ENCODE measurements at regions not wholly inside any gene's neighbourhood (a gene's known extent, or its start where the extent isn't known, plus 50 kb on each side); places are given as distances from the start of the nearest gene placed in this dataset.

DNA sequence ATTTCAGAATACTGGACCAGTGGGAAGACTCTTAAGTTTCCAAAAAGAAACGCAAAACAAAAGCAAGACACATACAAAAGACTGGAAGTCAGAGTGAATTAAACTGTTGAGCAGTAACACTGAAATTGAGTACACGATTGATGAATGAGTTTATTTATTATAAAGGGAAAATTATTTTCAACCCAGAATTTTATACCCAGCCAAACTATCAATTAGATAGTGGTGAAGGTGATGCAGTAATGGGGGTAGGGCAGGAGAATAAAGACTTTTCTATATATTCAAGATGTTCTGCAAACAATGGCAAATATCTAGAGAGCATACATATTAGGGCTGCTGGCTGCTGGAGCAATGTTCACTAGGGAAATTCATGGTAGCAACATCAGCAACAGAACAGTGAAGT lies 143.7 kb upstream of the NPVF start:
- Histone ChIP-seq H3K9me3 (ENCODE audit: control insufficient read depth in 1 of 2, insufficient read depth in 1 of 2, low read depth in 1 of 2, low read length in 2 of 2) (peaks cover 0 to 5% of the 10 kb centered on the region in 2 experiments; a peak in 1 of 4 replicates), H3K27ac (ENCODE audit: low read depth, low read length) (no peak overlapping the region), H3K79me2 (ENCODE audit: insufficient read depth, low read length) (no peaks in the 10 kb centered on the region), H3K9me2 (ENCODE audit: insufficient read depth) (no peaks in the 10 kb centered on the region), H4K20me1 (ENCODE audit: insufficient read depth) (no peaks in the 10 kb centered on the region), H3K4me2 (ENCODE audit: low read length) (no peak overlapping the region), H3K4me3 (replicated peaks in 1 of 2; ENCODE audit: low read depth in 1 of 2, low read length in 2 of 2) (no peak overlapping the region), H3K4me1 (ENCODE audit: control insufficient read depth in 1 of 2, insufficient read depth in 2 of 2, low read length in 2 of 2) (no peaks in the 10 kb centered on the region), H2AFZ (ENCODE audit: low read depth, low read length, poor library complexity, severe bottlenecking) (no peak overlapping the region), H3K36me3 (ENCODE audit: control insufficient read depth in 1 of 2, insufficient read depth in 2 of 2, low read length in 2 of 2) (no peaks in the 10 kb centered on the region), H3K9ac (ENCODE audit: low read length) (no peak overlapping the region), H3K27me3 (ENCODE audit: insufficient read depth, low read length) (peaks cover 8% of the 10 kb centered on the region; the same call in 1 of the 2 replicates)
- CTCF ChIA-PET: no interaction called here
- intact Hi-C loops (cut with micrococcal nuclease): no loop called here
- no peak for DNase-seq (ENCODE audit: low read depth, low spot score)
- BruUV-seq (replicated peaks): no TSS peak
- POLR2A ChIA-PET: no interaction called here
- TF ChIP-seq POLR2A (IDR thresholded peaks at IDR 0.05; ENCODE audit: borderline replicate concordance, extremely low read depth, insufficient read depth, insufficient read length): no peak
- no peak for TF ChIP-seq YY1 (IDR thresholded peaks at IDR 0.05; ENCODE audit: extremely low read depth, insufficient replicate concordance, low read depth, low read length)
- TF ChIP-seq JUND (IDR thresholded peaks at IDR 0.05): no peak
- TF ChIP-seq, protein P1, sequence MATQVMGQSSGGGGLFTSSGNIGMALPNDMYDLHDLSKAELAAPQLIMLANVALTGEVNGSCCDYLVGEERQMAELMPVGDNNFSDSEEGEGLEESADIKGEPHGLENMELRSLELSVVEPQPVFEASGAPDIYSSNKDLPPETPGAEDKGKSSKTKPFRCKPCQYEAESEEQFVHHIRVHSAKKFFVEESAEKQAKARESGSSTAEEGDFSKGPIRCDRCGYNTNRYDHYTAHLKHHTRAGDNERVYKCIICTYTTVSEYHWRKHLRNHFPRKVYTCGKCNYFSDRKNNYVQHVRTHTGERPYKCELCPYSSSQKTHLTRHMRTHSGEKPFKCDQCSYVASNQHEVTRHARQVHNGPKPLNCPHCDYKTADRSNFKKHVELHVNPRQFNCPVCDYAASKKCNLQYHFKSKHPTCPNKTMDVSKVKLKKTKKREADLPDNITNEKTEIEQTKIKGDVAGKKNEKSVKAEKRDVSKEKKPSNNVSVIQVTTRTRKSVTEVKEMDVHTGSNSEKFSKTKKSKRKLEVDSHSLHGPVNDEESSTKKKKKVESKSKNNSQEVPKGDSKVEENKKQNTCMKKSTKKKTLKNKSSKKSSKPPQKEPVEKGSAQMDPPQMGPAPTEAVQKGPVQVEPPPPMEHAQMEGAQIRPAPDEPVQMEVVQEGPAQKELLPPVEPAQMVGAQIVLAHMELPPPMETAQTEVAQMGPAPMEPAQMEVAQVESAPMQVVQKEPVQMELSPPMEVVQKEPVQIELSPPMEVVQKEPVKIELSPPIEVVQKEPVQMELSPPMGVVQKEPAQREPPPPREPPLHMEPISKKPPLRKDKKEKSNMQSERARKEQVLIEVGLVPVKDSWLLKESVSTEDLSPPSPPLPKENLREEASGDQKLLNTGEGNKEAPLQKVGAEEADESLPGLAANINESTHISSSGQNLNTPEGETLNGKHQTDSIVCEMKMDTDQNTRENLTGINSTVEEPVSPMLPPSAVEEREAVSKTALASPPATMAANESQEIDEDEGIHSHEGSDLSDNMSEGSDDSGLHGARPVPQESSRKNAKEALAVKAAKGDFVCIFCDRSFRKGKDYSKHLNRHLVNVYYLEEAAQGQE (IDR thresholded peaks at IDR 0.05; ENCODE audit: low read depth): no peak
- no peak for TF ChIP-seq ELF1 (IDR thresholded peaks at IDR 0.05; ENCODE audit: borderline replicate concordance, low read depth)
- TF ChIP-seq, protein P2, sequence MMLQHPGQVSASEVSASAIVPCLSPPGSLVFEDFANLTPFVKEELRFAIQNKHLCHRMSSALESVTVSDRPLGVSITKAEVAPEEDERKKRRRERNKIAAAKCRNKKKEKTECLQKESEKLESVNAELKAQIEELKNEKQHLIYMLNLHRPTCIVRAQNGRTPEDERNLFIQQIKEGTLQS (IDR thresholded peaks at IDR 0.05): no peak
- TF ChIP-seq POLR2AphosphoS5 (IDR thresholded peaks at IDR 0.05; ENCODE audit: low read depth, low read length): no peak
- no peak for TF ChIP-seq RAD21 (IDR thresholded peaks at IDR 0.05; ENCODE audit: low read depth)
- ATAC-seq: no peak
- RAD21 ChIA-PET (ENCODE audit: low non-redundant PET in 1 of 2, low total read pairs in 2 of 2, uncharacterized antibody in 2 of 2, unreplicated experiment in 2 of 2): no interaction called here

All from HCT116 (cell line).